ENCODE measurements at regions not wholly inside any gene's neighbourhood (a gene's known extent, or its start where the extent isn't known, plus 50 kb on each side); places are given as distances from the start of the nearest gene placed in this dataset.

- Histone ChIP-seq H3K27ac (no peak overlapping the region), H3K36me3 (no peaks in the 10 kb centered on the region), H3K4me1 (replicated peaks) (no peaks in the 10 kb centered on the region), H3K9me3 (no peaks in the 10 kb centered on the region), H3K4me3 (no peak overlapping the region), H3K27me3 (replicated peaks; ENCODE audit: insufficient read depth) (no peaks in the 10 kb centered on the region)
- DNase-seq (ENCODE audit: low spot score) = no peak
- intact Hi-C loops (cut with DNase I) = no loop called here
- WGBS = 26% methylated on average over 5 of the region's 5 CpGs
- no peak for TF ChIP-seq POLR2A (IDR thresholded peaks at IDR 0.05)
- TF ChIP-seq POLR2AphosphoS5 (IDR thresholded peaks at IDR 0.05) = no peak
These were observed 731.8 kb downstream of the KCTD8 start for GRCh38 chr4:43716721-43717395.

GRCh38 chr4:43718369-43718768 lies 730.2 kb downstream of the KCTD8 start:
- no peaks in the 10 kb centered on the region for H3K27me3 ChIP-seq (replicated peaks; ENCODE audit: insufficient read depth)
- no peaks in the 10 kb centered on the region for H3K4me1 ChIP-seq (replicated peaks)
- H3K9me3 ChIP-seq = no peaks in the 10 kb centered on the region
- peak; percentile 6 for DNase-seq (ENCODE audit: low spot score)
- intact Hi-C loops (cut with DNase I) = no loop called here
- TF ChIP-seq POLR2AphosphoS5 (IDR thresholded peaks at IDR 0.05) (peak; percentile 25), POLR2A (IDR thresholded peaks at IDR 0.05) (no peak), CTCF (IDR thresholded peaks at IDR 0.05) (no peak)
- no peak overlapping the region for H3K27ac ChIP-seq
- WGBS = 42% methylated on average over 2 of the region's 2 CpGs
- H3K36me3 ChIP-seq = no peaks in the 10 kb centered on the region
- H3K4me3 ChIP-seq = no peak overlapping the region

- H3K4me1 ChIP-seq (replicated peaks) = no peaks in the 10 kb centered on the region
- WGBS = 62% methylated on average over 9 of the region's 9 CpGs
- H3K27ac ChIP-seq = no peak overlapping the region
- no peaks in the 10 kb centered on the region for H3K36me3 ChIP-seq
- no peaks in the 10 kb centered on the region for H3K27me3 ChIP-seq (replicated peaks; ENCODE audit: insufficient read depth)
- intact Hi-C loops (cut with DNase I) = no loop called here
- no peak for DNase-seq (ENCODE audit: low spot score)
- no peaks in the 10 kb centered on the region for H3K9me3 ChIP-seq
- H3K4me3 ChIP-seq = no peak overlapping the region
- TF ChIP-seq CTCF (IDR thresholded peaks at IDR 0.05) (no peak), POLR2AphosphoS5 (IDR thresholded peaks at IDR 0.05) (no peak), POLR2A (IDR thresholded peaks at IDR 0.05) (no peak)
These were observed 715.7 kb downstream of the KCTD8 start for GRCh38 chr4:43732829-43733426.

- H3K27ac ChIP-seq = no peak overlapping the region
- H3K4me3 ChIP-seq = no peak overlapping the region
- TF ChIP-seq CTCF (IDR thresholded peaks at IDR 0.05) (no peak), POLR2AphosphoS5 (IDR thresholded peaks at IDR 0.05) (no peak), POLR2A (IDR thresholded peaks at IDR 0.05) (no peak)
- H3K36me3 ChIP-seq = no peaks in the 10 kb centered on the region
- H3K27me3 ChIP-seq (replicated peaks; ENCODE audit: insufficient read depth) = no peaks in the 10 kb centered on the region
- 75% methylated on average over 2 of the region's 2 CpGs for WGBS
- DNase-seq (ENCODE audit: low spot score) = no peak
- intact Hi-C loops (cut with DNase I) = no loop called here
- H3K9me3 ChIP-seq = no peaks in the 10 kb centered on the region
- no peaks in the 10 kb centered on the region for H3K4me1 ChIP-seq (replicated peaks)
These were observed 706.5 kb downstream of the KCTD8 start for GRCh38 chr4:43742083-43742482.

GRCh38 chr4:43754566-43754965 lies 694.0 kb downstream of the KCTD8 start:
- 76% methylated on average over 3 of the region's 3 CpGs for WGBS
- Histone ChIP-seq H3K27me3 (replicated peaks; ENCODE audit: insufficient read depth) (no peaks in the 10 kb centered on the region), H3K4me1 (replicated peaks) (no peaks in the 10 kb centered on the region), H3K4me3 (no peak overlapping the region), H3K9me3 (no peaks in the 10 kb centered on the region), H3K27ac (no peak overlapping the region), H3K36me3 (no peaks in the 10 kb centered on the region)
- intact Hi-C loops (cut with DNase I) = no loop called here
- TF ChIP-seq CTCF (IDR thresholded peaks at IDR 0.05) (no peak), POLR2A (IDR thresholded peaks at IDR 0.05) (no peak), POLR2AphosphoS5 (IDR thresholded peaks at IDR 0.05) (no peak)
- no peak for DNase-seq (ENCODE audit: low spot score)
